ENCODE measurements at regions not wholly inside any gene's neighbourhood (a gene's known extent, or its start where the extent isn't known, plus 50 kb on each side); places are given as distances from the start of the nearest gene placed in this dataset.

- no peak for TF ChIP-seq CTCF (IDR thresholded peaks at IDR 0.05; ENCODE audit: poor library complexity)
- no peak for TF ChIP-seq EZH2phosphoT487 (IDR thresholded peaks at IDR 0.05; ENCODE audit: low read depth, severe bottlenecking, unreplicated experiment)
- TF ChIP-seq EZH2 (IDR thresholded peaks at IDR 0.05; ENCODE audit: borderline replicate concordance) = no peak
Observed at GRCh38 chr9:95720496-95720895, 155.0 kb upstream of the ERCC6L2 start.
